DMS114 treated with DMSO at 0.1 percent for 48 hours (cell line): ENCODE measurements at regions not wholly inside any gene's neighbourhood (a gene's known extent, or its start where the extent isn't known, plus 50 kb on each side); places are given as distances from the start of the nearest gene placed in this dataset.
A peak's percentile ranks its signal among the peaks of the same experiment; 100 is the strongest.
"Not testable (repeated sequence)": the region's sequence is repeated elsewhere in the genome, so short reads cannot be mapped to it uniquely, and the experiment has no call there.

Experiments used
- DNase-seq: peaks from one replicate; lab custom pipeline; 2025; ENCODE audit not compliant: unreplicated experiment; lab: John Stamatoyannopoulos, UW

DNA sequence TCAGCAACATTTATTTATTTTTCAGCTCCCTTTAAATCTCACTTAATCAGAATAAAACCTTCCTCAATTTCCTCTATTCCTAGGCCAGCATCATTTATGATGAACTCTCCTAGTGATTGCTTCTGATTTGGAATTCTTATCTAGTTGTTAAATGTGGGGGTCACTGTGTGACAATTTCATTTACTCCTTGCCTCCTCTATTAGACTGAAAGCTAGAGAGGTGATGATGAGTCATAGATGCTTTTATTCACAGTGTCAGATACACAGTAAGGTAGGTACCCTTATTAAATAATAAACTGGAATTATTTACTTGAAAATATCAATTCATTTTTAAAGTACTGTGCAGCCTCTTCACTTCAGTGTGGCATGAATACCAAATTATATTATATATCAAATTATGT lies 960.6 kb downstream of the MAT2B start:
- DNase-seq, result no peak

DNA sequence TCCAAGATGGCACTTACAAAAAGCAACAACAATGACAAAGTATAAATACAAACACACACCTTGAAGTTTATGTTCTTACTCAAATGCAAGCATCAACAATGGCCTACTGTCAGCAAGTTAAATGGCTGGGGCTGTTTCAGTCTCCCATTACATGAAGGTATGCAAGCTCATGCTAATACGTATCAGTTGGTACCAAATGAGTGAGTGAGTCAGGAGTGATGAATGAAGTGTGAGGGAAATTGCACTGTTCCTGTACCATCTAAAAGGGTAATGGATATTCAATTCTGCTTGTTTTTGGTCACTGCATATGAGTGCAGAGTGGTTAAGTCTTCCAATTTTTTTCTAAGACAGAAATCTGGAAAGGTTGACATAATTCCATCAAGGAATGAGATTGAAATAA lies 964.9 kb downstream of the MAT2B start:
- no peak for DNase-seq

DNA sequence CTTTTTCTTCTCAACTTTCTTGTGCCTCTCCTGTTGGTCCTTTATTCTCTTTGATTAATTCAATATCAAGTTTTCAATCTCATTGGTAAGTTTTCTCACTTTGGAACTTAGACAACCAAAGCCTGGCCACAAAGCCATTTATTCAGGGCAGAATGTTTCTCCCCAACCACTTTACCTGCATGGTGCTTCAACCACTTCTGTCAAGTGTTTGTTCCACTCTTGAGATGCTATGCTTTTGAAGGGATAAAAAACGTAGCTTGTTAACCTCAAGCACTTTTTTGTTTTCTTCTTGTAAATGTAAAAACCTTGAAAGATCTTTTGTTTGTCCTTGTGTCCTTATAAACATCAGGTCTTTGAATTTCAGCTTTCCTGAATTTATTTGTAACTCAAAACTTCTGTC lies 966.7 kb downstream of the MAT2B start:
- DNase-seq, result no peak

DNA sequence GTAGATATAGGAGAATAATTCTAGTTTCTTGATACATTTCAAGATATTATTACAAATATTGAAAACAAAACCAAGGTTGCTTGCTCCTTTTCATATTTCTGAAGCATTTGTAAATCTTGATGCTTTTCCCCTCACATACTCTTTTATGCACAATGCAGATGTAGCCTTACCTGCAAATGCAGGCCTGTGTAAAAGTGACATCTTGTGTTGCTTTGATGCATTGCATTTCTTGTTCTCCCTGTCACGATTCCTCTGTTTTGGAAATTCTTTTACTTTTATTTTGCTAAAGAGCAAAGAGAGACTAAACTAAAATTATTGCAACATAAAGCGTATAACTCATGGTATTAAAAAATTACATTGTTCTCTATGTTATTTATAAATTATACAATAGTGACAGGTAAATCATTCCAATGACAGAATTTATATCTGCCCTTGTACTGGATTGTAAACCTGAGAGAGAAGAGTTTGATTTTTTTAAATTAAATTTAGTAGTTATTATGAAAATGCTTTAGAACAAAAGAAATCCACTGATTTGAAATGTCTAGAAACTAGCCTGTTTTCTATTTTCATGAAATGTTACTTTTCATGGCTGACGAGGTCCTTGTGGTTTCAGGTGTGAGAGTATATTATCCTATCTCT lies 970.0 kb downstream of the MAT2B start:
- DNase-seq, result no peak

DNA sequence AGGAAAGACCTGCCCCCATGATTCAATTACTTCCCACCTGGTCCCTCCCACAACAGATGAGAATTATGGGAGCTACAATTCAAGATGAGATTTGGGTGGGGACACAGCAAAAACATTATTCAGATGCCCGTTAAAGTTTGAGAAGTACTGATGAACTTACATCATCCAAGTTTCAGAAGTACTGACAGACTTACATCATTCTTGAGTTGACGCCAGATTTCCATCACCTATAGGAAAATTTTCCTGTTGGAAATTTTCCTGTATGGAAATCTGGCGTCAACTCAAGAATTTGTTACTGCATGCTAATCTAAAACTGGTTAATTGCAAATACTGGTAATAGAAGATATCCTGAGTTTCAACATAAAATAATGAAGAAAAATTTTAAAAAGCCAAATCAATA lies 975.9 kb downstream of the MAT2B start:
- DNase-seq, result no peak

DNA sequence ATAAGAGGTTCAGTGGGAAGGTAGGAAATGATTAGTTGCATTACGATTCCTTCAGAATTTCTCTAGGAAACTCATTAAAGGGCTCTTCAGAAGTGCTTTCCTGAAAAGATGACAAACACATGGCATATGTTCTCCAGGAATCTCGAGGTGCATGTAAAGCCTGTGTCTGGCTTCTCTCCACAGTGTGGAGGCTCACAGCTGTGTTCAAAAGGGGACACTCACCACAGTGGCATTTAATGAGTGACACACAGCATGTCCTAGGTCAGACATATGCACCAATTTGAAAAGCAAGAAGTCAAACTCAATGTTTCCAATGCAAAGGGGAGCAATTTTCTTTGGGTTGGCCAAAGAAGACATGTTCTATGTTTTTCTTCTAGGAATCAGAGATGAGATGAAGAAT lies 976.9 kb downstream of the MAT2B start:
- no peak for DNase-seq

DNA sequence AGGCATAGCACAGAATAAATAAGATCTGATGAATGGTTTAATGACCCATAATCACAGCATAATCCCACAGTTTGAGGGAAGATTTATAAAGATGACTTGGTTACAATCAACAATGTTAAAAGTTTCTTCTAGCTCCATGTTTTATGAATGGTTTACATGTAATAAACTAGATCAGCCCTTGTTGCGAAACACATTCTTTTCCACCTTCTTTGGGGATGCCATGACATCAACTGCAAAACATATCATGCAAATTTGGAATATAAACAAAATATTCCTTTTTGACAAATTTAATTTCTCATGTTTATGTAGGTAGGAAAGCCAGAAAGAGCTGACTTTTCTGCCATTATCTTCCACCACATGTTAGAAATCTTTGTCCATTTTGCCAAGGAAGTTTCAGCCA lies 979.5 kb downstream of the MAT2B start:
- no peak for DNase-seq

DNA sequence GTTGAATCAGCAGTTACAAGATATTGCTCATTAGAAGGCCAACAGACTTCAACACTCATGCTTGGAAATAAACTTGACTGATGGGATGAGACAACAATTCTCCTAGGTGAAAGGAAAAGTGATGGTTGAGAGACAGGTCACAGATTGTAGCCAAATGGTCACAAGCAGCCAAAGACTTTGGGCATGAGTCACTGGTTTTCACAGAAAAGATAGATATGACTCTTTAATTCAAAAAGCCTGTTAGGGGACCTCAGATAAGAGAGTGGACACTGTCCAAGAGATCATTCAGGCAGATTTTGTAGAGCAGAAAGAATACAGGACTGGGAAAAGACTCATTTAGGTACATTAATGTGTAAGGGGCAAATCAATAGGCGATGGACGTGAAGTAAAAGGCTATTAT lies 982.5 kb downstream of the MAT2B start:
- DNase-seq, result no peak

DNA sequence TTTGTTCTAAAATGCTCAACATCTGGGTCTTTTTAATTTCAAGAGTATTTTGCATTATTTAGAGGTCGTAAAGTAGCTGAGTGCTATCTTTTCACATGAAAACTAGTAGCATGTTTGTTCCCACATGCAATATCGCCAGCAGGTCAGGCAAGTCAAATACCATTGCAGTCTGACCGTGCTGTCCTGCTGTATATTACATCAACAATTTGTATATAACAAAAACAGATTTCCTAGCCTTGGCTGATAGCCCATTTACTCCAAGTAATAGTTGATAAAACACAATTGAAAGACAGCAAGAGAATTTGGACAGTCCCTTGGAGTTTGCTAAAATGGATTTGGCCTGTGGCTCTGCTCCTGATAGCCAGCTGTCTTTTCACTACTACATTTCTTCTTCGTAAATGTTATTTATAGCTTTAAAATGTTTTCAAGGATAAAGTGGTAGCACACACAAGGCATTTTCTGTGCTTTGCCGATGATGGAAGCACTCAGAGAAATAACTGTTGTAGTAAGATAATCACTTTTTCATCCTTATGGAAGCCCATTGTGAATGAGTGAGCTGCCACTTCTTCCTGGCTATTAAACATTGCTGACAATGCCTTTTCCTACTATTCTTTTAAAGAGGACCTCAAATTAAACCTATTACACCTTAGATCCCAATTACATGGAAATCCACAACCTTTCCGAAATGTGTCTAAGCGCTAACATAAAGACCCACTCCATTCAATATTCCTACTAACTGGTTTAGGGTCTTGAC lies 992.1 kb downstream of the MAT2B start:
- DNase-seq, result no peak

DNA sequence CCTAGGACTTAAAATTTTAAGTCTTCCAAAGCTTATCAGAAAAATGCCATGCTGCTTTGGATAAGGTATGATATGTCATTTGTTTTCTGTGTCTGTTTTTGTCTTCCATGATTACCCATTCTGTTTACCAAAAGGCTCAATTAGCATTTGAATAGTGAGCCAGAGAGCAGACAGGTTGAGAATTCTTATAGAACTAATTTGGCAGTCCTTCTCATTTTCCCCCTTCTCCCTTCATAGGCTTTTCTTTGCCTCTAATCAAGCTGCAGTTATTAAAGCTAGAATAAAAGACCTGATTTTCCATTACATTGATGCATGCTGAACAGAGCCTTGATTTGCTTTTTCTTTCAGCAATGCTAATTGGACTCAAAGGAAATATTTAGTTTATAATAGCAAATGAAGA lies 993.0 kb downstream of the MAT2B start:
- DNase-seq, result no peak

DNA sequence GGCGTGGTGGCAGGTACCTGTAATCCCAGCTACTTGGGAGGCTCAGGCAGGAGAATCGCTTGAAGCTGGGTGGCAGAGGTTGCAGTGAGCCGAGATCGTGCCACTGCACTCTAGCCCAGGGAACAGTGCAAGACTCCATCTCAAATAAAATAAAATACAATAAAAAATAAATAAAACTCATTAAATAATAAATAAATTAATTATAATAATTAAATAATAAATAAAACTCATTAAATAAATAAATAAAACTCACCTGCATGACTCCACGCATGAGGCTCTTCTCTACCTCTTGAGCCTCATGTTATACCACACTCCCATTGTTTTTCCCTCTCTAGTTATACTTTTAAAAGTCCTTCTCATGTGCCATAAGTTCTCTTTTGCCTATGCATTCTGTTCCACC lies 995.4 kb downstream of the MAT2B start:
- DNase-seq, result no peak

DNA sequence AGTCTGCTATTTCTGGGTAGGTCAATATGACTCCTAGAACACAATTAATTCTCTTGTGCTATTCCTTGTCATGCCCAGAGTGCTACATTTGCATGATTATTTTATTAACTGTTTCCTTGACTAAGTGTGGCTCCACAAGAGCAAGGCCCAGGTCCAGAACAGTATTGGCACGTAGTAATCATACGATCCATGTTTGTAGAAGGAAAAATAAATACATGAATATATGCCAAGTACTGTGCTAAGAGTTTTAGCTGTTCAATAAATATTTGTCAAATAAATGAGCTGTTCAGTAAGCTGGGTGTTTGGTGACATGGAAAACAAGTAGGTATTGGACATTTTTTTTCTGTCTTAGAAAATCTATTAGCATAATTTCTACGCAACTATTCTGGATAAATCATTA lies 995.9 kb downstream of the MAT2B start:
- DNase-seq, result no peak

DNA sequence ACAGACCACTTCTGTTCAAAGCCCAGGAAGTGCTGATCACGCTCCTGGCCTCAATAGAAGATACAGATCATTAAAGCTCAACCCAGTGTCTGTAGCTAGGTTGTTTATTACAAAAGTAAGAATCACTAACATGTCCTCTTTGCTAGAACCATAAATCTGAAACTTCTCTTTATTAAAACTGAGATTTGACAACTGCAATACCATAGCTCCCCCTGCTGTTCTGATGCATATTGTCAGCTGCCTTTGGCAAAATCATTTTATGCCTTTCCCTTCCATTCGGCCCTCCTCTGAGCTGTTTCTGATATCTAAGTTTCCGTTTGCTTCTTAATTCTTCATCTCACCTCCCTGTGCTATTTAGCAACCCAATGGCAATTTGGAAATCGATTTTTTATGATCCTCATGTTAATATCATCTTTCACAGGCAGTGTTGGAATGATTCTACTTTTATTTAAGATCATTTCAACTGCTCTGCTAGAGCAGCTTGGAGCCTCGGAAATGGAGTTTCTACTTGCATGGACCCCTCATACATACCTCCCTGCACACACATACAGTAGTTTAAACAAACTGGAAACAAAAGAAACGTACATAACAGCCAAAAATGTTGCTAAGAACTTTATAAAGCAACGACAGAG lies 998.8 kb downstream of the MAT2B start:
- DNase-seq, result peak; percentile 45

DNA sequence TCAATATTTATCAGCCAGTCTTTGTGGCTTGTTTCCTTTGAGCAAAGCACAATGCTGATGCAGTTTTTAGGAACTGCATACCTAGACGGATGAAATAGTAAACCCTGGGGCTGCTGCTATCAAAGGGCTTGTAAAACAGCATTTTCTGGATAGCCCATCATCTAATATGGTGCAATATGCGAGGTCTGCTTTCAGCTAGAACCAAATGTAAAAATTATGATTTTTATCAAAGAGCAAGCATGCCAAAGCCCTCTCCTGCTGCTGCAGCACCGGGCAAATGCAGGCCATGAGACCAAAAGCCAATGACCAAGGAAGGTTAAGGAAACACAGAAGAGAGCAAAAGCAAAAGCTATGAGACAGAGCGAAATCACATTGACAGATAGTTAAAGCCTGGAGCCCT lies 1000.4 kb downstream of the MAT2B start:
- no peak for DNase-seq

DNA sequence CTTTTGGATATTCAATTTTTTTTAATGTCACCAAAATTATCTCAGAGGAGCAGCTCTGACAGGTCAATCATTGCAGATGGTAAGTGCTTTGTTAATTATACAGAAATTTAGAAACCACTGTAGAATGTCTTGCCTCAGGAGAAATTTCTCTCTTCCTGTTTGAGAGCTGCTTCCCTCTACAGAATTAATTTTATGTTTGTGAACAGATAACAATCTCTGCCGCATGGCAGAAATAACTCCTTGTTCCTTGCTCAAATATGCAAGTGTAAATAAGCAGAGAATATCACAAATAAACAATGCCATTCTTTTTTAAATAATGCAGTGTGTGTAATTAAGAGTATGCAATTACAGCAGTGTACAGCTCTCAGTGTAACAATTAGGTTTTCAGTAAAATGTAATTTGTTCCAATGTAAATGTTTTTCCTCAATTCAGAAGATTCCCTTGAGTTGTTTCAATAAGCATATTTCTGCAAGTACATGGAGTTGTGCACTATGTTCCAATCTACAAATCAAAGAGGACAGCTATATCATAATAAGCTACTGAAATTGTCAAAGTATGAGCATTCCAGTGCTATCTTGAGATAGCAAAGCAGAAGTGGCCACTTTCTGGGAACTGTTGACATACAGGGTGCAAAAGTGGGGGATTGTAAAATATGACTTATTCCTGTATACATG lies 1012.8 kb downstream of the MAT2B start:
- no peak for DNase-seq

DNA sequence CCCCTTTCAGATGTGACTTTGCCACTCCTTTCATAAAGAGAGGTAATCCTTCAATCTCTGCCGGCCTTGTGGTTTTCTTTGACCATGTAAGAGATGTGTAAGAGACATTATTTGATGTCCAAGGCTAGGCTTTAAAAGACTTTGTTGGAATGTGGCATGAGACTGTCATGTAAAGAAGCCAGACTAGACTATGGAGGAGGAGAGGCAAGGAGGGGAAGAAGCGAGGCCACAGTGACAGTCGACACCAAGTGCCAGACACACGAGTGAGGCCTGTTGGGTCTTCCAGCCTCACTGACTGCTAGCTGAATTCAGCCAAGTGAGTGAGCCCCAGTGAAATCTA lies 1013.3 kb downstream of the MAT2B start:
- no peak for DNase-seq

DNA sequence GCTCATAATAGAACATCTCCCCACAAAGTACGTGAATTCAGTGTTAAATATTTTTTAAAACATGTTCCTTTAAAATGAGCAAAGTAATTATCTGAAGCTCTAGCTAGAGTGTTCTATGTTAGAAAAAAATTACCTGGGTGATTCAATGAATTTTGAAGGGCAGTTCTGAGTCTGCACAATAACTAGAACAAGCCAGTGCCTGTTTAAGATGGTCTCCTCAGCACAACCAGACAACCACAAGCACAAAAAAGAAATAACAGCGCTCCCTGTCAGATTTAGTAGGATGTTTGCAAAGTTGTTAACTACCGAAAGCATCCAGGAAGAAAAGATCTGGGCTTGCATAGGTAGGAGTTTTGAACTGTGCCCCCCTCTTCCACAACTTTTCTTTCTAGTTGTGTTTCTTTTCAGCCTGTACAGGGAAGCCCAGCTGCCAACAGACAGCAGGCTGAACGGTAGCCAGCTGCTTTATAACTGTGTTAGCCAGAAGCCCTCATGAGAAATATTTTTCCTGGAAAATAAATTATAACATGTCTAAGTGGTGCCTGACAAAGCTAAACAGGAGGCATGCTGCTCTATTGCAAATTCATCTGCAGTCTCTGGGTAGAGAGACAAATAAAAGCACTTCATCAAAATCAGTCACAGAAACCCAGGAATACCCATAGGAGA lies 1026.9 kb downstream of the MAT2B start:
- DNase-seq, result no peak

DNA sequence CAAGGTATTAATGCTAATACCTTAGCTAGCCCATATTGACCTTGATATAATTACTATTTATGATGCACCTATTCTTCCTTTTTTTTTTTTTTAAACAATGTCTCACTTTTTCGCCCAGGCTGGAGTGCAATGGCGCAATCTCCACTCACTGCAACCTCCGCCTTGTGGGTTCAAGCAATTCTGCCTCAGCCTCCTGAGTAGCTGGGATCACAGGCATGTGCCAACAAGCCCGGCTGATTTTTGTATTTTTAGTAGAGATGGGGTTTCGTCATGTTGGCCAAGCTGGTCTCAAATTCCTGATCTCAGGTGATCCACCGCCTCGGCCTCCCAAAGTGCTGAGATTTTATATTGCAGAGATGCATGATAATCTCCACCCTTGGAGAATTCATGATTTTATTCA lies 1028.0 kb downstream of the MAT2B start:
- not testable (repeated sequence) for DNase-seq

DNA sequence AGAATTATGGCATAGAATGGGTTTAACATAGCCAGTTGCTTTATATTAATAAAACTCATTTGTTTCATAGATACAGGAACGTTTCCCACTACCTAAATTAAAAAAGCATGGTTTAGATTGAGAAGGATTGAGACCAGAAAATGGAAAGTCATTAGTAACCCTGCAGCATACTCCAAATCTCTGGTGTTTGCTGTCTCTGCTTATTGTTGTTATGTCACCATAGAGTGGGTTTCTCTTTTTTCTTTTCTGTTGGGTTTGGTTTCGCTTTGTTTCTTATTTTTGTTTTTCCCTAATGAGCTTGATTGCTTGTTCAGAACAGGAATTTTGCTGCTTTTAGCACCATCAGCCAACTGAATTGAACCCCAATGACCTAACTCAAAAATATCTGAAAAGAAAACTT lies 1034.8 kb downstream of the MAT2B start:
- DNase-seq, result no peak

DNA sequence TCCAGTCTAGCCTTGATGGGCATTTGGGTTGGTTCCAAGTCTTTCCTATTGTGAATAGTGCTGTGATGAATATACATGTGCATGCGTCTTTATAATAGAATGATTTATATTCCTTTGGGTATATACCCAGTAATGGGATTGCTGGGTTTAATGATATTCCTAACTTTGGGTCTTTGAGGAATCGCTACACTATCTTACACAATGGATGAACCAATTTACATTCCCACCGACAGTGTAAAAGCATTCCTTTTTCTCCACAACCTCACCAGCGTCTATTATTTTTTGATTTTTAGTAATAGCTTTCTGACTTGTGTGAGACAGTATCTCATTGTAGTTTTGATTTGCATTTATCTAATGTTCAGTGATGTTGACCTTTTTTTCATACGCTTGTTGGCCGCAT lies 1040.1 kb downstream of the MAT2B start:
- no peak for DNase-seq

DNA sequence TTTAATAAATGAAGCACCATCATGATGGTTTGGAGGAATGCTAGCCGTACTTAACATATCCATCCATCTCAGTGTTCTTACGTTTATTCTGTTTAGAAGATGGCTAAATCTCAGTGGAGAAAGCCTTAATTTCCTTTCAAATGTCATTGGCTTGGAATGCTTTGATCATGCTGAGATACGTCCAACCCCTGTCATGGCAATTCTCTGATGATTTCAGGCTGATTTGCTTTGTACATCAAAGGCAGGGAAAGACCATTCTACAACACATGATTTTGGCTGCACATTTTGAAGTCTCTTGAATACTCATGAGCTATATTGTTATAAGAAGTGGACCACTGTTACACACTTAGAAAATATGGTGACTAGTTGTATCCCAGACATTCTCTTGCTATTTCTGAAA lies 1048.4 kb downstream of the MAT2B start:
- no peak for DNase-seq

DNA sequence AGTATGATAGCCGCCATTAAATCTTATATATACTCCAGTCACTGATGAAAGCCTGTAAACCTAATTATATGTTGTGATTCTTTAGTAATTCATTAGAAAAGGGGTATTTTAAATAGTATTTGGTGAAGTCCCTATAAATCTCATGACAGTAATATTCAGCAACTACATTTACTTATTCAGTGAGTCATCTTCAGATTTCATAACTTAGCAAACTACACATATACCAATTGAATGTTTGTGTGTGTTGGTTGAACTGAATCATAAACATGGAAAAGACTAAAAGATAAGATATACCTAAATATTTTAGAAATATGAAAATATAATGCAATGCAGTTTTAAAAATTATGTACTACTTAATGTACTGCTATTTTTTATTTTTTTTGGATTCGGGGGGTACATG lies 1050.4 kb downstream of the MAT2B start:
- DNase-seq, result no peak
